ENCODE measurements at regions not wholly inside any gene's neighbourhood (a gene's known extent, or its start where the extent isn't known, plus 50 kb on each side); places are given as distances from the start of the nearest gene placed in this dataset.
A peak's percentile ranks its signal among the peaks of the same experiment; 100 is the strongest.

- H3K36me3 ChIP-seq (ENCODE audit: control insufficient read depth, insufficient read depth, low read length), result no peaks in the 10 kb centered on the region
- no peak for TF ChIP-seq CTCF (IDR thresholded peaks at IDR 0.05; ENCODE audit: insufficient read depth, low read length, poor library complexity, severe bottlenecking)
- DNase-seq (ENCODE audit: low read depth), result no peak
- H3K27me3 ChIP-seq (ENCODE audit: control insufficient read depth, insufficient read depth, low read length), result no peaks in the 10 kb centered on the region
- H3K4me3 ChIP-seq (ENCODE audit: low read depth, low read length), result no peak overlapping the region
Measured at GRCh38 chr2:234290671-234291070, 206.2 kb downstream of the ARL4C start.

GRCh38 chr2:234289834-234290590 lies 206.9 kb downstream of the ARL4C start:
- H3K27me3 ChIP-seq (ENCODE audit: control insufficient read depth, insufficient read depth, low read length), result no peaks in the 10 kb centered on the region
- H3K36me3 ChIP-seq (ENCODE audit: control insufficient read depth, insufficient read depth, low read length), result no peaks in the 10 kb centered on the region
- peak; percentile 74 for DNase-seq (ENCODE audit: low read depth)
- TF ChIP-seq CTCF (IDR thresholded peaks at IDR 0.05; ENCODE audit: insufficient read depth, low read length, poor library complexity, severe bottlenecking), result no peak
- H3K4me3 ChIP-seq (ENCODE audit: low read depth, low read length), result no peak overlapping the region

GRCh38 chr2:234288974-234289455 lies 207.9 kb downstream of the ARL4C start:
- H3K27me3 ChIP-seq (ENCODE audit: control insufficient read depth, insufficient read depth, low read length), result no peaks in the 10 kb centered on the region
- H3K4me3 ChIP-seq (ENCODE audit: low read depth, low read length), result no peak overlapping the region
- no peaks in the 10 kb centered on the region for H3K36me3 ChIP-seq (ENCODE audit: control insufficient read depth, insufficient read depth, low read length)
- TF ChIP-seq CTCF (IDR thresholded peaks at IDR 0.05; ENCODE audit: insufficient read depth, low read length, poor library complexity, severe bottlenecking), result peak; percentile 78
- no peak for DNase-seq (ENCODE audit: low read depth)

GRCh38 chr2:234287650-234288049 lies 209.2 kb downstream of the ARL4C start:
- no peak for DNase-seq (ENCODE audit: low read depth)
- no peaks in the 10 kb centered on the region for H3K27me3 ChIP-seq (ENCODE audit: control insufficient read depth, insufficient read depth, low read length)
- H3K4me3 ChIP-seq (ENCODE audit: low read depth, low read length), result no peak overlapping the region
- no peak for TF ChIP-seq CTCF (IDR thresholded peaks at IDR 0.05; ENCODE audit: insufficient read depth, low read length, poor library complexity, severe bottlenecking)
- H3K36me3 ChIP-seq (ENCODE audit: control insufficient read depth, insufficient read depth, low read length), result no peaks in the 10 kb centered on the region

- Histone ChIP-seq H3K27me3 (ENCODE audit: control insufficient read depth, insufficient read depth, low read length) (no peaks in the 10 kb centered on the region), H3K4me3 (ENCODE audit: low read depth, low read length) (no peak overlapping the region), H3K36me3 (ENCODE audit: control insufficient read depth, insufficient read depth, low read length) (no peaks in the 10 kb centered on the region)
- DNase-seq (ENCODE audit: low read depth), result no peak
- no peak for TF ChIP-seq CTCF (IDR thresholded peaks at IDR 0.05; ENCODE audit: insufficient read depth, low read length, poor library complexity, severe bottlenecking)
Measured at GRCh38 chr2:234286956-234287355, 209.9 kb downstream of the ARL4C start.

GRCh38 chr2:234286118-234286598 lies 210.7 kb downstream of the ARL4C start:
- no peak overlapping the region for H3K4me3 ChIP-seq (ENCODE audit: low read depth, low read length)
- TF ChIP-seq CTCF (IDR thresholded peaks at IDR 0.05; ENCODE audit: insufficient read depth, low read length, poor library complexity, severe bottlenecking), result no peak
- H3K36me3 ChIP-seq (ENCODE audit: control insufficient read depth, insufficient read depth, low read length), result no peaks in the 10 kb centered on the region
- no peaks in the 10 kb centered on the region for H3K27me3 ChIP-seq (ENCODE audit: control insufficient read depth, insufficient read depth, low read length)
- DNase-seq (ENCODE audit: low read depth), result peak; percentile 66
